IMR-90 (cell line): ENCODE measurements at regions not wholly inside any gene's neighbourhood (a gene's known extent, or its start where the extent isn't known, plus 50 kb on each side); places are given as distances from the start of the nearest gene placed in this dataset.

Experiments
- ATAC-seq: fragments of 200-7000 bp; cut with Tn5 transposase; 2 replicates; pipeline ENCODE4 v1.9.1; 2020; ENCODE audit warnings: low read depth, mild to moderate bottlenecking, moderate library complexity
- BruUV-seq: library from RNA; stranded (reverse); fragments of 400-500 nt; replicated peaks from 2 replicates; lab custom pipeline; 2021; lab: Mats Ljungman, UMichigan
- CTCF ChIA-PET: fragments of 300-600 bp; formaldehyde crosslinking; extraction: SDS; loops from one replicate; lab custom pipeline; 2021; ENCODE audit warnings: antibody characterized with exemption; lab: Yijun Ruan, JAX
- POLR2A ChIA-PET: fragments of 300-600 bp; sonication (Branson Sonifier 250); formaldehyde crosslinking; loops from one replicate; lab custom pipeline; 2022; ENCODE audit warnings: antibody characterized with exemption; ENCODE audit not compliant: unreplicated experiment; lab: Charles Lee
- DNase-seq: peaks from one replicate; pipeline ENCODE4 v3.0.0; 2013
- H2AFZ ChIP-seq: replicated peaks from 2 replicates; pipeline ENCODE3; 2013; ENCODE audit warnings: low read length, mild to moderate bottlenecking; ENCODE audit not compliant: poor library complexity
- H2AK5ac ChIP-seq: 2 replicates; pipeline ENCODE4 v1.6.1; 2013; ENCODE audit warnings: low read depth, low read length, inconsistent platforms
- H2AK9ac ChIP-seq: replicated peaks from 2 replicates; pipeline ENCODE3; 2013; ENCODE audit warnings: mild to moderate bottlenecking, low read depth, low read length, moderate library complexity; ENCODE audit not compliant: poor library complexity
- H2BK120ac ChIP-seq: 2 replicates; pipeline ENCODE4 v1.6.1; 2013; ENCODE audit warnings: low read depth, low read length, inconsistent platforms
- H2BK15ac ChIP-seq: 3 replicates; pipeline ENCODE4 v1.6.1; 2013; ENCODE audit warnings: low read depth, low read length, inconsistent platforms
- H2BK20ac ChIP-seq: 2 replicates; pipeline ENCODE4 v1.6.1; 2013; ENCODE audit warnings: low read depth, mild to moderate bottlenecking, inconsistent platforms, low read length, moderate library complexity
- H2BK5ac ChIP-seq: 2 replicates; pipeline ENCODE4 v1.6.1; 2013; ENCODE audit warnings: mild to moderate bottlenecking, low read depth, low read length, inconsistent platforms; ENCODE audit not compliant: poor library complexity, severe bottlenecking
- H3K14ac ChIP-seq: replicated peaks from 2 replicates; pipeline ENCODE4 v1.6.1; 2013; ENCODE audit warnings: low read depth, low read length, inconsistent platforms
- H3K18ac ChIP-seq: 2 replicates; pipeline ENCODE4 v1.6.1; 2013; ENCODE audit warnings: low read depth, low read length, control low read depth
- H3K23ac ChIP-seq: 2 replicates; pipeline ENCODE4 v1.6.1; 2013; ENCODE audit warnings: low read depth, low read length, inconsistent platforms
- H3K27ac ChIP-seq: 2 replicates; pipeline ENCODE4 v1.5.1; 2013; ENCODE audit warnings: mild to moderate bottlenecking, control low read depth, low read length; ENCODE audit not compliant: insufficient read depth
- H3K27me3 ChIP-seq: 2 replicates; pipeline ENCODE4 v1.6.1; 2013; ENCODE audit warnings: low read length; ENCODE audit not compliant: control insufficient read depth, insufficient read depth
- H3K36me3 ChIP-seq: 2 replicates; pipeline ENCODE4 v1.6.1; 2013; ENCODE audit warnings: low read length, mixed read lengths; ENCODE audit not compliant: control insufficient read depth, insufficient read depth
- H3K4ac ChIP-seq: 2 replicates; pipeline ENCODE4 v1.6.1; 2013; ENCODE audit warnings: low read depth, low read length, inconsistent platforms
- H3K4me1 ChIP-seq: 2 replicates; pipeline ENCODE4 v1.6.1; 2013; ENCODE audit warnings: low read length, mixed read lengths; ENCODE audit not compliant: control insufficient read depth, insufficient read depth
- H3K4me2 ChIP-seq: 2 replicates; pipeline ENCODE4 v1.6.1; 2013; ENCODE audit warnings: low read depth, mild to moderate bottlenecking, control low read depth, low read length, moderate library complexity
- H3K4me3 ChIP-seq: 2 replicates; pipeline ENCODE4 v1.5.1; 2013; ENCODE audit warnings: low read depth, mild to moderate bottlenecking, control low read depth, low read length, moderate library complexity; ENCODE audit not compliant: insufficient read depth
- H3K56ac ChIP-seq: 2 replicates; pipeline ENCODE4 v1.6.1; 2013; ENCODE audit warnings: low read length, inconsistent platforms; ENCODE audit not compliant: insufficient read depth; ENCODE audit errors: extremely low read depth
- H3K79me1 ChIP-seq, 2 experiments: 2 replicates each; pipeline ENCODE4 v1.6.1; 2013; ENCODE audit warnings: low read length in 2 of 2, inconsistent platforms in 1 of 2, low read depth in 1 of 2
- H3K9ac ChIP-seq: 2 replicates; pipeline ENCODE4 v1.6.1; 2013; ENCODE audit warnings: low read depth, low read length, control low read depth
- H3K9me1 ChIP-seq: 2 replicates; pipeline ENCODE4 v1.6.1; 2013; ENCODE audit warnings: low read length, inconsistent platforms; ENCODE audit not compliant: insufficient read depth
- H3K9me3 ChIP-seq: 2 replicates; pipeline ENCODE4 v1.6.1; 2013; ENCODE audit warnings: low read length; ENCODE audit not compliant: control insufficient read depth, insufficient read depth
- H4K20me1 ChIP-seq: 2 replicates; pipeline ENCODE4 v1.6.1; 2013; ENCODE audit warnings: low read length, inconsistent platforms; ENCODE audit not compliant: insufficient read depth
- H4K5ac ChIP-seq: 2 replicates; pipeline ENCODE4 v1.6.1; 2013; ENCODE audit warnings: mild to moderate bottlenecking, low read depth, low read length, control low read depth
- H4K8ac ChIP-seq, 2 experiments: 2 replicates each; pipeline ENCODE4 v1.6.1; 2013; ENCODE audit warnings: low read depth in 2 of 2, low read length in 2 of 2, control low read depth in 1 of 2, inconsistent platforms in 1 of 2
- H4K91ac ChIP-seq: 2 replicates; pipeline ENCODE4 v1.6.1; 2013; ENCODE audit warnings: low read depth, low read length, inconsistent platforms; ENCODE audit not compliant: insufficient read depth
- BHLHE40 ChIP-seq: fragments of 150-350 bp; IDR thresholded peaks from 2 replicates; pipeline ENCODE4 v1.6.1; 2016; ENCODE audit warnings: mild to moderate bottlenecking, low read depth, low read length
- CEBPB ChIP-seq: IDR thresholded peaks from 2 replicates; pipeline ENCODE4 v1.6.1; 2012; ENCODE audit warnings: low read depth, low read length, improper control_type of control experiment
- CHD1 ChIP-seq: IDR thresholded peaks from 2 replicates; pipeline ENCODE4 v1.6.1; 2012; ENCODE audit warnings: low read depth, low read length, improper control_type of control experiment
- MAFK ChIP-seq: IDR thresholded peaks from 2 replicates; pipeline ENCODE4 v1.6.1; 2012; ENCODE audit warnings: low read depth, low read length, improper control_type of control experiment
- MAZ ChIP-seq: IDR thresholded peaks from 2 replicates; pipeline ENCODE4 v1.6.1; 2012; ENCODE audit warnings: low read depth, mild to moderate bottlenecking, low read length, improper control_type of control experiment, moderate library complexity, borderline replicate concordance
- MXI1 ChIP-seq: IDR thresholded peaks from 2 replicates; pipeline ENCODE4 v1.6.1; 2012; ENCODE audit warnings: low read depth, mild to moderate bottlenecking, low read length, moderate library complexity, borderline replicate concordance
- NFE2L2 ChIP-seq: fragments of 150-350 bp; IDR thresholded peaks from 2 replicates; pipeline ENCODE4 v1.6.1; 2016; ENCODE audit warnings: low read depth, mild to moderate bottlenecking, low read length
- POLR2A ChIP-seq: IDR thresholded peaks from 2 replicates; pipeline ENCODE4 v1.6.1; 2012; ENCODE audit warnings: mild to moderate bottlenecking, low read depth, low read length
- RAD21 ChIP-seq: IDR thresholded peaks from 2 replicates; pipeline ENCODE4 v1.6.1; 2012; ENCODE audit warnings: low read length, improper control_type of control experiment
- RCOR1 ChIP-seq: IDR thresholded peaks from 2 replicates; pipeline ENCODE4 v1.6.1; 2012; ENCODE audit warnings: mild to moderate bottlenecking, low read length, improper control_type of control experiment; ENCODE audit not compliant: insufficient replicate concordance
- RFX5 ChIP-seq: IDR thresholded peaks from 2 replicates; pipeline ENCODE4 v1.8.0; 2012; ENCODE audit warnings: low read depth, mild to moderate bottlenecking, low read length, moderate library complexity
- SMC3 ChIP-seq: fragments of 150-350 bp; IDR thresholded peaks from 2 replicates; pipeline ENCODE4 v1.6.1; 2016; ENCODE audit warnings: low read depth, mild to moderate bottlenecking, antibody characterized with exemption, low read length, moderate library complexity
- USF2 ChIP-seq: fragments of 150-350 bp; IDR thresholded peaks from 2 replicates; pipeline ENCODE4 v1.6.1; 2017; ENCODE audit warnings: mild to moderate bottlenecking, antibody characterized with exemption, low read length, low read depth
- WGBS, 2 experiments: methylation state at CpG; one replicate each; pipeline versions ENCODE4 v1.1.5 to v1.1.7; 2013; ENCODE audit warnings: missing lambda C conversion rate in 2 of 2; ENCODE audit not compliant: insufficient read length in 1 of 2; ENCODE audit errors: extremely low coverage in 2 of 2; 5-methylcytosine and 5-hydroxymethylcytosine counted together
- dilution Hi-C: fragments of 300-500 bp; cut with HindIII; formaldehyde crosslinking; loops from one replicate; pipeline ENCODE4 v1.14.3; 2018; ENCODE audit warnings: low sequenced_read_pairs; ENCODE audit not compliant: unreplicated experiment
- in situ Hi-C: fragments of 300-500 bp; cut with MboI; formaldehyde crosslinking; loops from 3 replicates; pipeline ENCODE4 v1.14.3; 2019; ENCODE audit warnings: low sequenced_read_pairs, inconsistent platforms, mixed read lengths
- intact Hi-C: fragments of 100-400 bp; cut with micrococcal nuclease; formaldehyde crosslinking; loops from 2 replicates; pipeline ENCODE4 v1.10.0; 2022
- TF ChIP-seq, protein P1 (sequence below): conservative IDR thresholded peaks from 2 replicates; pipeline ENCODE4 v1.5.1; 2012; ENCODE audit warnings: mild to moderate bottlenecking, low read depth, low read length, improper control_type of control experiment
- TF ChIP-seq, protein P2 (sequence below): fragments of 150-350 bp; IDR thresholded peaks from 2 replicates; pipeline ENCODE4 v1.6.1; 2016; ENCODE audit warnings: low read depth, mild to moderate bottlenecking, low read length, moderate library complexity, borderline replicate concordance

DNA sequence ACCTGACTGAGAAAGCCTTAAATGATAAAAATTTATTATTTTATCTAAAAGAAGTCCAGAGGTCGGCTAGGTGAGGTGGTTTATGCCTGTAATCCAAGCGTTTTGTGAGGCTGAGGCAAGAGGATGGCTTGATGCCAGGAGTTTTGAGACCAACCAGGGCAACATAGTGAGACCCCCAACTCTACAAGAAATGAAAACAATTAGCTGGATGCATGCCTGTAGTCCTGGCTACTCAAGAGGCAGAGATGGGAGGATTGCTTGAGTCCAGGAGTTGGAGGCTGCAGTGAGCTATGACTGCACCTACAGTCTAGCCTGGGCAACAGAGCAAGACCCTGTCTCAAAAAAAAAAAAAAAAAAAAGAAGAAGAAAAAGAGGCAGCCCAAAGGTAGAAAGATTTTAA, 179.9 kb upstream of the KIF2A start:
- no peaks in the 10 kb centered on the region for H3K79me1 ChIP-seq
- no peaks in the 10 kb centered on the region for H3K4me1 ChIP-seq
- in situ Hi-C loops (loop anchor here (25.0 kb wide), 1 partner anchor 1064 kb away; no protein-coding TSS in a partner anchor), intact Hi-C loops (no loop called here), dilution Hi-C loops (no loop called here)
- WGBS, 2 experiments = no CpG with 5 or more reads among the region's 2 CpGs
- H2AK5ac ChIP-seq = no peak overlapping the region
- CTCF ChIA-PET = no interaction called here
- H3K27ac ChIP-seq = no peak overlapping the region
- no peak overlapping the region for H3K18ac ChIP-seq
- no peaks in the 10 kb centered on the region for H3K9me1 ChIP-seq
- H4K20me1 ChIP-seq = no peaks in the 10 kb centered on the region
- H3K23ac ChIP-seq = no peak overlapping the region
- BruUV-seq = no TSS peak
- no peak overlapping the region for H2BK120ac ChIP-seq
- H3K36me3 ChIP-seq = no peaks in the 10 kb centered on the region
- no peak overlapping the region for H2BK20ac ChIP-seq
- no peak overlapping the region for H2BK5ac ChIP-seq
- no peak overlapping the region for H3K4me2 ChIP-seq
- no peak overlapping the region for H4K91ac ChIP-seq
- no peak overlapping the region for H3K4ac ChIP-seq
- no peak overlapping the region for H2BK15ac ChIP-seq
- H3K9me3 ChIP-seq = no peaks in the 10 kb centered on the region
- TF ChIP-seq MAZ (no peak), CHD1 (no peak), RCOR1 (no peak), NFE2L2 (no peak), BHLHE40 (no peak), MAFK (no peak), RAD21 (no peak), SMC3 (no peak), CEBPB (no peak), POLR2A (no peak), RFX5 (no peak), MXI1 (no peak), USF2 (no peak)
- TF ChIP-seq, protein P1, sequence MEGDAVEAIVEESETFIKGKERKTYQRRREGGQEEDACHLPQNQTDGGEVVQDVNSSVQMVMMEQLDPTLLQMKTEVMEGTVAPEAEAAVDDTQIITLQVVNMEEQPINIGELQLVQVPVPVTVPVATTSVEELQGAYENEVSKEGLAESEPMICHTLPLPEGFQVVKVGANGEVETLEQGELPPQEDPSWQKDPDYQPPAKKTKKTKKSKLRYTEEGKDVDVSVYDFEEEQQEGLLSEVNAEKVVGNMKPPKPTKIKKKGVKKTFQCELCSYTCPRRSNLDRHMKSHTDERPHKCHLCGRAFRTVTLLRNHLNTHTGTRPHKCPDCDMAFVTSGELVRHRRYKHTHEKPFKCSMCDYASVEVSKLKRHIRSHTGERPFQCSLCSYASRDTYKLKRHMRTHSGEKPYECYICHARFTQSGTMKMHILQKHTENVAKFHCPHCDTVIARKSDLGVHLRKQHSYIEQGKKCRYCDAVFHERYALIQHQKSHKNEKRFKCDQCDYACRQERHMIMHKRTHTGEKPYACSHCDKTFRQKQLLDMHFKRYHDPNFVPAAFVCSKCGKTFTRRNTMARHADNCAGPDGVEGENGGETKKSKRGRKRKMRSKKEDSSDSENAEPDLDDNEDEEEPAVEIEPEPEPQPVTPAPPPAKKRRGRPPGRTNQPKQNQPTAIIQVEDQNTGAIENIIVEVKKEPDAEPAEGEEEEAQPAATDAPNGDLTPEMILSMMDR = no peak
- TF ChIP-seq, protein P2, sequence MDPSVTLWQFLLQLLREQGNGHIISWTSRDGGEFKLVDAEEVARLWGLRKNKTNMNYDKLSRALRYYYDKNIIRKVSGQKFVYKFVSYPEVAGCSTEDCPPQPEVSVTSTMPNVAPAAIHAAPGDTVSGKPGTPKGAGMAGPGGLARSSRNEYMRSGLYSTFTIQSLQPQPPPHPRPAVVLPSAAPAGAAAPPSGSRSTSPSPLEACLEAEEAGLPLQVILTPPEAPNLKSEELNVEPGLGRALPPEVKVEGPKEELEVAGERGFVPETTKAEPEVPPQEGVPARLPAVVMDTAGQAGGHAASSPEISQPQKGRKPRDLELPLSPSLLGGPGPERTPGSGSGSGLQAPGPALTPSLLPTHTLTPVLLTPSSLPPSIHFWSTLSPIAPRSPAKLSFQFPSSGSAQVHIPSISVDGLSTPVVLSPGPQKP = no peak
- H2AFZ ChIP-seq = no peak overlapping the region
- no peak overlapping the region for H3K14ac ChIP-seq
- POLR2A ChIA-PET = no interaction called here
- no peaks in the 10 kb centered on the region for H3K27me3 ChIP-seq
- DNase-seq = no peak
- H3K9ac ChIP-seq = no peak overlapping the region
- no peak overlapping the region for H2AK9ac ChIP-seq
- no peak overlapping the region for H4K8ac ChIP-seq
- no peak overlapping the region for H4K5ac ChIP-seq
- H3K56ac ChIP-seq = no peak overlapping the region
- ATAC-seq = no peak
- no peak overlapping the region for H3K4me3 ChIP-seq
